HEK293 (cell line): ENCODE measurements at regions not wholly inside any gene's neighbourhood (a gene's known extent, or its start where the extent isn't known, plus 50 kb on each side); places are given as distances from the start of the nearest gene placed in this dataset.

Source experiments
- CTCF ChIP-seq: fragments of 450-650 bp; formaldehyde crosslinking; IDR thresholded peaks from 2 replicates; pipeline ENCODE4 v1.5.1; 2016; ENCODE audit warnings: missing biosample characterization, missing genetic modification characterization
- GLI2 ChIP-seq: fragments of 450-650 bp; formaldehyde crosslinking; IDR thresholded peaks from 2 replicates; pipeline ENCODE4; 2017; ENCODE audit warnings: missing biosample characterization, missing genetic modification characterization, low read depth, borderline replicate concordance
- MZF1 ChIP-seq: fragments of 450-650 bp; formaldehyde crosslinking; IDR thresholded peaks from 2 replicates; pipeline ENCODE4 v1.5.1; 2017; ENCODE audit warnings: missing biosample characterization, missing genetic modification characterization, borderline replicate concordance
- PATZ1 ChIP-seq: fragments of 450-650 bp; formaldehyde crosslinking; IDR thresholded peaks from 2 replicates; pipeline ENCODE4 v1.5.1; 2016; ENCODE audit warnings: missing biosample characterization, missing genetic modification characterization
- ZNF202 ChIP-seq: fragments of 450-650 bp; formaldehyde crosslinking; IDR thresholded peaks from 2 replicates; pipeline ENCODE4 v1.5.1; 2016; ENCODE audit warnings: missing biosample characterization, missing genetic modification characterization, borderline replicate concordance
- ZNF274 ChIP-seq, 2 experiments: fragments of 200-500 bp in 1 of 2; fragments of 450-650 bp in 1 of 2; sonication (Bioruptor generic) in 1 of 2; formaldehyde crosslinking in 1 of 2; IDR thresholded peaks; 2 replicates each; pipeline versions ENCODE4 v1.5.1 to v1.6.1; 2014 to 2016; ENCODE audit warnings: borderline replicate concordance in 1 of 2, inconsistent platforms in 1 of 2, low read length in 1 of 2, missing biosample characterization in 1 of 2, missing genetic modification characterization in 1 of 2
- ZNF518A ChIP-seq: fragments of 450-650 bp; formaldehyde crosslinking; conservative IDR thresholded peaks from 2 replicates; pipeline ENCODE4 v1.5.1; 2016; ENCODE audit warnings: low read depth, missing biosample characterization, missing genetic modification characterization
- ZNF76 ChIP-seq: fragments of 450-650 bp; formaldehyde crosslinking; IDR thresholded peaks from 2 replicates; pipeline ENCODE4; 2016; ENCODE audit warnings: low read depth, missing biosample characterization, missing genetic modification characterization, borderline replicate concordance

GRCh38 chr22:45101515-45102227 lies 62.1 kb upstream of the NUP50 start:
- TF ChIP-seq CTCF (tag by site-specific recombination) (peak; percentile 23; the same call in 1 of the 2 replicates), PATZ1 (no peak), ZNF202 (tag by site-specific recombination) (no peak), GLI2 (tag by site-specific recombination) (no peak), MZF1 (tag by site-specific recombination) (no peak), ZNF274 (IDR thresholded peaks at IDR 0.05; ENCODE audit: low read length) (no peak), ZNF274 (tag by site-specific recombination; IDR thresholded peaks at IDR 0.05; ENCODE audit: borderline replicate concordance) (no peak), ZNF76 (tag by site-specific recombination) (no peak), ZNF518A (no peak)
